Activated CD4-positive, alpha-beta T cell treated with anti-CD3 and anti-CD28 coated beads, Interleukin-2, amount 10 ng/mL, durations not matched to agents 7 days and 5 days (primary cell): ENCODE measurements at regions not wholly inside any gene's neighbourhood (a gene's known extent, or its start where the extent isn't known, plus 50 kb on each side); places are given as distances from the start of the nearest gene placed in this dataset.

Experiments used
- CTCF ChIA-PET: fragments of 350-600 bp; sonication (Branson Sonifier 250); formaldehyde crosslinking; loops from one replicate; lab custom pipeline; 2021; ENCODE audit warnings: antibody characterized with exemption; lab: Charles Lee
- POLR2A ChIA-PET: fragments of 350-600 bp; sonication (Branson Sonifier 250); formaldehyde crosslinking; loops from one replicate; lab custom pipeline; 2021; ENCODE audit warnings: antibody characterized with exemption; lab: Charles Lee
- DNase-seq: peaks from one replicate; pipeline ENCODE4 v3.0.0-alpha.2; 2020
- H3K27ac Mint-ChIP-seq: one replicate; pipeline ENCODE4 v1.8.0; 2021; ENCODE audit warnings: mild to moderate bottlenecking, moderate library complexity, mixed read lengths
- H3K27me3 Mint-ChIP-seq: one replicate; pipeline ENCODE4 v1.8.0; 2021; ENCODE audit warnings: mixed read lengths
- H3K36me3 Mint-ChIP-seq: one replicate; pipeline ENCODE4 v1.8.0; 2021; ENCODE audit warnings: low read depth, mixed read lengths
- H3K4me1 Mint-ChIP-seq: one replicate; pipeline ENCODE4 v1.8.0; 2021; ENCODE audit warnings: mixed read lengths
- H3K4me3 Mint-ChIP-seq: one replicate; pipeline ENCODE4 v1.8.0; 2021; ENCODE audit warnings: mild to moderate bottlenecking, moderate library complexity, mixed read lengths
- H3K9me3 Mint-ChIP-seq: one replicate; pipeline ENCODE4 v1.8.0; 2021; ENCODE audit warnings: mixed read lengths

GRCh38 chr21:35203093-35203977, 154.2 kb upstream of the RUNX1 start:
- CTCF ChIA-PET = no interaction called here
- no peak overlapping the region for H3K4me3 Mint-ChIP-seq
- POLR2A ChIA-PET = no interaction called here
- no peaks in the 10 kb centered on the region for H3K27me3 Mint-ChIP-seq
- peaks cover 2% of the 10 kb centered on the region for H3K36me3 Mint-ChIP-seq
- peaks cover 28% of the 10 kb centered on the region for H3K4me1 Mint-ChIP-seq
- peaks cover 2% of the 10 kb centered on the region for H3K9me3 Mint-ChIP-seq
- DNase-seq = no peak
- H3K27ac Mint-ChIP-seq = no peak overlapping the region

- Mint-ChIP-seq H3K9me3 (peaks cover 4% of the 10 kb centered on the region), H3K36me3 (peaks cover 5% of the 10 kb centered on the region), H3K4me1 (peaks cover 32% of the 10 kb centered on the region)
These were observed 153.3 kb upstream of the RUNX1 start for GRCh38 chr21:35202431-35202830.

GRCh38 chr21:35201799-35202198, 152.7 kb upstream of the RUNX1 start:
- Mint-ChIP-seq H3K4me3 (no peak overlapping the region), H3K4me1 (peaks cover 32% of the 10 kb centered on the region), H3K27me3 (no peaks in the 10 kb centered on the region), H3K36me3 (peaks cover 9% of the 10 kb centered on the region), H3K9me3 (peaks cover 10% of the 10 kb centered on the region), H3K27ac (no peak overlapping the region)
- ChIA-PET CTCF (interaction anchor here (1.3 kb wide), 1 partner anchor 71 kb away, joined by 3 read pairs; no protein-coding TSS in a partner anchor), POLR2A (no interaction called here)
- no peak for DNase-seq

More at GRCh38 chr21:35202431-35202830, 153.3 kb upstream of the RUNX1 start:
- DNase-seq = no peak
- ChIA-PET CTCF (no interaction called here), POLR2A (no interaction called here)
- Mint-ChIP-seq H3K4me3 (no peak overlapping the region), H3K27me3 (no peaks in the 10 kb centered on the region), H3K27ac (no peak overlapping the region)

GRCh38 chr21:35201288-35201687, 152.2 kb upstream of the RUNX1 start:
- DNase-seq = no peak
- Mint-ChIP-seq H3K27ac (no peak overlapping the region), H3K4me1 (peaks cover 30% of the 10 kb centered on the region), H3K4me3 (no peak overlapping the region), H3K9me3 (peaks cover 14% of the 10 kb centered on the region), H3K27me3 (no peaks in the 10 kb centered on the region), H3K36me3 (peaks cover 9% of the 10 kb centered on the region)
- CTCF ChIA-PET = interaction anchor here (1.3 kb wide), 1 partner anchor 70 kb away, joined by 3 read pairs; no protein-coding TSS in a partner anchor
- POLR2A ChIA-PET = no interaction called here

GRCh38 chr21:35199733-35200015, 150.6 kb upstream of the RUNX1 start:
- ChIA-PET POLR2A (no interaction called here), CTCF (interaction anchor here (0.6 to 1.4 kb wide), 3 partner anchors 21 to 216 kb away, joined by 3 read pairs; no protein-coding TSS in a partner anchor)
- peaks cover 21% of the 10 kb centered on the region for H3K9me3 Mint-ChIP-seq
- H3K27me3 Mint-ChIP-seq = no peaks in the 10 kb centered on the region
- peaks cover 17% of the 10 kb centered on the region for H3K4me1 Mint-ChIP-seq
- H3K27ac Mint-ChIP-seq = no peak overlapping the region
- H3K36me3 Mint-ChIP-seq = peaks cover 9% of the 10 kb centered on the region
- no peak overlapping the region for H3K4me3 Mint-ChIP-seq
- no peak for DNase-seq

GRCh38 chr21:35198982-35199732, 150.1 kb upstream of the RUNX1 start:
- DNase-seq = no peak
- Mint-ChIP-seq H3K4me1 (peaks cover 15% of the 10 kb centered on the region), H3K27me3 (no peaks in the 10 kb centered on the region), H3K36me3 (peaks cover 9% of the 10 kb centered on the region), H3K27ac (peak overlapping the region; percentile 51), H3K9me3 (peaks cover 23% of the 10 kb centered on the region), H3K4me3 (no peak overlapping the region)
- ChIA-PET CTCF (interaction anchor here (0.8 to 1.4 kb wide), 2 partner anchors 20 to 22 kb away, joined by 3 read pairs; no protein-coding TSS in a partner anchor), POLR2A (no interaction called here)

- H3K36me3 Mint-ChIP-seq = peaks cover 9% of the 10 kb centered on the region
- peaks cover 23% of the 10 kb centered on the region for H3K9me3 Mint-ChIP-seq
- DNase-seq = no peak
- no peaks in the 10 kb centered on the region for H3K27me3 Mint-ChIP-seq
- no peak overlapping the region for H3K4me3 Mint-ChIP-seq
- peak overlapping the region; percentile 51 for H3K27ac Mint-ChIP-seq
- H3K4me1 Mint-ChIP-seq = peaks cover 15% of the 10 kb centered on the region
- ChIA-PET CTCF (interaction anchor here (0.8 to 1.4 kb wide), 2 partner anchors 20 to 23 kb away, joined by 3 read pairs; no protein-coding TSS in a partner anchor), POLR2A (interaction anchor here (0.6 kb wide), 1 partner anchor 20 kb away, joined by 4 read pairs; no protein-coding TSS in a partner anchor)
These were observed 149.5 kb upstream of the RUNX1 start for GRCh38 chr21:35198565-35198964.

GRCh38 chr21:35197992-35198431, 148.9 kb upstream of the RUNX1 start:
- POLR2A ChIA-PET = interaction anchor here (0.6 kb wide), 1 partner anchor 19 kb away, joined by 4 read pairs; no protein-coding TSS in a partner anchor
- peaks cover 9% of the 10 kb centered on the region for H3K36me3 Mint-ChIP-seq
- H3K4me3 Mint-ChIP-seq = no peak overlapping the region
- CTCF ChIA-PET = interaction anchor here (0.8 kb wide), 1 partner anchor 24 kb away, joined by 3 read pairs; no protein-coding TSS in a partner anchor
- peaks cover 25% of the 10 kb centered on the region for H3K9me3 Mint-ChIP-seq
- H3K27me3 Mint-ChIP-seq = no peaks in the 10 kb centered on the region
- H3K27ac Mint-ChIP-seq = no peak overlapping the region
- no peak for DNase-seq
- H3K4me1 Mint-ChIP-seq = peaks cover 15% of the 10 kb centered on the region

GRCh38 chr21:35197191-35197590, 148.1 kb upstream of the RUNX1 start:
- no peak overlapping the region for H3K4me3 Mint-ChIP-seq
- peaks cover 9% of the 10 kb centered on the region for H3K36me3 Mint-ChIP-seq
- H3K9me3 Mint-ChIP-seq = peaks cover 30% of the 10 kb centered on the region
- POLR2A ChIA-PET = no interaction called here
- CTCF ChIA-PET = interaction anchor here (2.3 kb wide), 1 partner anchor 8 kb away, joined by 9 read pairs; no protein-coding TSS in a partner anchor
- H3K4me1 Mint-ChIP-seq = peaks cover 15% of the 10 kb centered on the region
- DNase-seq = no peak
- H3K27me3 Mint-ChIP-seq = no peaks in the 10 kb centered on the region
- H3K27ac Mint-ChIP-seq = no peak overlapping the region

- POLR2A ChIA-PET = no interaction called here
These were observed 147.0 kb upstream of the RUNX1 start for GRCh38 chr21:35196128-35196527.

GRCh38 chr21:35195232-35195631, 146.1 kb upstream of the RUNX1 start:
- no peak overlapping the region for H3K27ac Mint-ChIP-seq
- no peak overlapping the region for H3K4me3 Mint-ChIP-seq
- ChIA-PET CTCF (interaction anchor here (1.2 to 2.3 kb wide), 2 partner anchors 10 to 12 kb away, joined by 3 to 9 read pairs; no protein-coding TSS in a partner anchor), POLR2A (no interaction called here)
- H3K9me3 Mint-ChIP-seq = peaks cover 30% of the 10 kb centered on the region
- no peak for DNase-seq
- peaks cover 15% of the 10 kb centered on the region for H3K4me1 Mint-ChIP-seq
- peaks cover 9% of the 10 kb centered on the region for H3K36me3 Mint-ChIP-seq
- no peaks in the 10 kb centered on the region for H3K27me3 Mint-ChIP-seq

More at GRCh38 chr21:35196128-35196527, 147.0 kb upstream of the RUNX1 start:
- Mint-ChIP-seq H3K27me3 (no peaks in the 10 kb centered on the region), H3K27ac (no peak overlapping the region), H3K36me3 (peaks cover 9% of the 10 kb centered on the region), H3K4me3 (no peak overlapping the region), H3K4me1 (peaks cover 15% of the 10 kb centered on the region), H3K9me3 (peaks cover 30% of the 10 kb centered on the region)
- DNase-seq = no peak
- CTCF ChIA-PET = interaction anchor here (2.3 kb wide), 1 partner anchor 9 kb away, joined by 9 read pairs; no protein-coding TSS in a partner anchor

GRCh38 chr21:35191754-35192153, 142.7 kb upstream of the RUNX1 start:
- no peaks in the 10 kb centered on the region for H3K4me1 Mint-ChIP-seq
- POLR2A ChIA-PET = no interaction called here
- H3K27me3 Mint-ChIP-seq = no peaks in the 10 kb centered on the region
- DNase-seq = no peak
- no peaks in the 10 kb centered on the region for H3K36me3 Mint-ChIP-seq
- no peak overlapping the region for H3K4me3 Mint-ChIP-seq
- no peak overlapping the region for H3K27ac Mint-ChIP-seq
- CTCF ChIA-PET = interaction anchor here (1.2 to 1.8 kb wide), 2 partner anchors 14 kb away, joined by 3 read pairs; no protein-coding TSS in a partner anchor
- H3K9me3 Mint-ChIP-seq = peaks cover 23% of the 10 kb centered on the region
